Ishikawa (cell line): ENCODE measurements at regions not wholly inside any gene's neighbourhood (a gene's known extent, or its start where the extent isn't known, plus 50 kb on each side); places are given as distances from the start of the nearest gene placed in this dataset.

Experiments
- CREB1 ChIP-seq: IDR thresholded peaks from 2 replicates; pipeline ENCODE4 v1.6.1; 2012; ENCODE audit warnings: low read depth
- RAD21 ChIP-seq: IDR thresholded peaks from 2 replicates; pipeline ENCODE4 v1.6.1; 2012; ENCODE audit warnings: low read depth
- REST ChIP-seq: IDR thresholded peaks from 2 replicates; pipeline ENCODE4 v1.6.1; 2012; ENCODE audit warnings: low read depth, mild to moderate bottlenecking

- TF ChIP-seq RAD21 (no peak), CREB1 (no peak), REST (no peak)
Observed at GRCh38 chr7:47049234-47049774, 532.6 kb downstream of the TNS3 start.
